B cell (primary cell): ENCODE measurements at regions not wholly inside any gene's neighbourhood (a gene's known extent, or its start where the extent isn't known, plus 50 kb on each side); places are given as distances from the start of the nearest gene placed in this dataset.

Experiments used
- ATAC-seq: fragments of 200-7000 bp; cut with Tn5 transposase; one replicate; pipeline ENCODE4 v1.10.0; 2021; ENCODE audit warnings: low read depth, mild to moderate bottlenecking, moderate number of reproducible peaks, moderate library complexity
- CTCF ChIA-PET: fragments of 350-600 bp; sonication (Branson Sonifier 250); formaldehyde crosslinking; loops from one replicate; lab custom pipeline; 2021; ENCODE audit warnings: antibody characterized with exemption, inconsistent platforms; lab: Charles Lee
- POLR2A ChIA-PET: fragments of 350-600 bp; sonication (Branson Sonifier 250); formaldehyde crosslinking; loops from one replicate; lab custom pipeline; 2021; ENCODE audit warnings: antibody characterized with exemption; lab: Charles Lee
- DNase-seq: peaks from one replicate; pipeline ENCODE4 v3.0.0; 2013
- H2AFZ ChIP-seq: 2 replicates; pipeline ENCODE4 v1.6.1; 2012; ENCODE audit warnings: mild to moderate bottlenecking, low read depth, low read length; ENCODE audit not compliant: insufficient read depth, poor library complexity, severe bottlenecking
- H3K27ac ChIP-seq, 2 donors: 1 replicate in 1 of 2; 2 replicates in 1 of 2; pipeline ENCODE4 v1.5.1; 2012 to 2013; ENCODE audit warnings: low read length in 2 of 2, mild to moderate bottlenecking in 2 of 2, moderate library complexity in 1 of 2
- H3K27me3 ChIP-seq, 4 experiments: fragments of 200-600 bp in 1 of 4; sonication (generic) in 1 of 4; replicated peaks in 1 of 4; 1 replicate in 2 of 4; 2 replicates in 2 of 4; pipeline versions ENCODE4 v1.6.1 to v1.7.0; 2013 to 2016; ENCODE audit warnings: low read length in 3 of 4, mild to moderate bottlenecking in 2 of 4, mixed read lengths in 1 of 4, moderate library complexity in 1 of 4; ENCODE audit not compliant: insufficient read depth in 4 of 4, control insufficient read depth in 3 of 4; ENCODE audit errors: control extremely low read depth in 1 of 4
- H3K36me3 ChIP-seq, 2 experiments: replicated peaks in 1 of 2; 1 replicate in 1 of 2; 2 replicates in 1 of 2; pipeline versions ENCODE4 v1.6.1 to v1.7.1; 2013; ENCODE audit warnings: low read length in 1 of 2; ENCODE audit not compliant: insufficient read depth in 2 of 2, control insufficient read depth in 1 of 2; ENCODE audit errors: control extremely low read depth in 1 of 2, extremely low read depth in 1 of 2
- H3K4me1 ChIP-seq, 2 donors: fragments of 200-600 bp in 1 of 2; sonication (generic) in 1 of 2; 1 replicate in 1 of 2; 2 replicates in 1 of 2; pipeline versions ENCODE4 v1.5.1 to v1.6.1; 2013 to 2017; ENCODE audit warnings: low read length in 2 of 2; ENCODE audit not compliant: control insufficient read depth in 2 of 2, insufficient read depth in 2 of 2
- H3K4me2 ChIP-seq: replicated peaks from 2 replicates; pipeline ENCODE3; 2012; ENCODE audit warnings: mild to moderate bottlenecking, low read depth, low read length; ENCODE audit not compliant: poor library complexity, severe bottlenecking
- H3K4me3 ChIP-seq, 5 experiments: fragments of 200-600 bp in 1 of 5; sonication (generic) in 1 of 5; 1 replicate in 3 of 5; 2 replicates in 2 of 5; pipeline versions ENCODE4 v1.5.1 to v1.7.0; 2011 to 2016; ENCODE audit warnings: low read length in 4 of 5, mild to moderate bottlenecking in 4 of 5, low read depth in 2 of 5, control low read depth in 1 of 5, moderate library complexity in 1 of 5; ENCODE audit not compliant: insufficient read depth in 1 of 5; ENCODE audit errors: control extremely low read depth in 1 of 5, extremely low read depth in 1 of 5
- H3K79me2 ChIP-seq: fragments of 200-600 bp; sonication (generic); one replicate; pipeline ENCODE4 v1.6.0; 2016; ENCODE audit warnings: low read length; ENCODE audit not compliant: control insufficient read depth, insufficient read depth
- H3K9ac ChIP-seq: fragments of 200-600 bp; sonication (generic); 2 replicates; pipeline ENCODE4 v1.6.1; 2017; ENCODE audit warnings: mild to moderate bottlenecking, low read length, moderate library complexity
- H3K9me3 ChIP-seq, 3 donors: one replicate each; pipeline versions ENCODE4 v1.6.1 to v1.7.1; 2013; ENCODE audit warnings: low read length in 2 of 3; ENCODE audit not compliant: control insufficient read depth in 2 of 3, insufficient read depth in 1 of 3; ENCODE audit errors: control extremely low read depth in 1 of 3
- H4K20me1 ChIP-seq: 2 replicates; pipeline ENCODE4 v1.6.0; 2012; ENCODE audit warnings: mild to moderate bottlenecking, low read length; ENCODE audit not compliant: insufficient read depth, control insufficient read depth, poor library complexity, severe bottlenecking
- H3K27ac Mint-ChIP-seq: one replicate; pipeline ENCODE4 v1.8.0; 2021; ENCODE audit warnings: mixed read lengths
- H3K27me3 Mint-ChIP-seq: one replicate; pipeline ENCODE4 v1.8.0; 2021; ENCODE audit warnings: mixed read lengths
- H3K4me1 Mint-ChIP-seq: one replicate; pipeline ENCODE4 v1.8.0; 2021; ENCODE audit warnings: mixed read lengths
- H3K4me3 Mint-ChIP-seq: one replicate; pipeline ENCODE4 v1.8.0; 2021; ENCODE audit warnings: mixed read lengths
- H3K9me3 Mint-ChIP-seq: one replicate; pipeline ENCODE4 v1.8.0; 2022; ENCODE audit warnings: mixed read lengths; ENCODE audit not compliant: insufficient read depth
- EZH2 ChIP-seq: IDR thresholded peaks from 2 replicates; pipeline ENCODE4 v1.6.1; 2012; ENCODE audit warnings: borderline replicate concordance, low read depth, mild to moderate bottlenecking, moderate library complexity, low read length; ENCODE audit not compliant: insufficient read depth, poor library complexity, severe bottlenecking
- WGBS: methylation state at CpG from one replicate; pipeline ENCODE4 v1.1.5; 2013; ENCODE audit warnings: missing lambda C conversion rate; ENCODE audit not compliant: insufficient coverage; 5-methylcytosine and 5-hydroxymethylcytosine counted together
- intact Hi-C: fragments of 100-400 bp; cut with micrococcal nuclease; formaldehyde crosslinking; loops from one replicate; pipeline ENCODE4 v1.10.0; 2022
- TF ChIP-seq, protein P1 (sequence below): fragments of 200-600 bp; IDR thresholded peaks from one replicate; pipeline ENCODE4 v1.8.0; 2022; ENCODE audit warnings: antibody characterized with exemption, mild to moderate bottlenecking

DNA sequence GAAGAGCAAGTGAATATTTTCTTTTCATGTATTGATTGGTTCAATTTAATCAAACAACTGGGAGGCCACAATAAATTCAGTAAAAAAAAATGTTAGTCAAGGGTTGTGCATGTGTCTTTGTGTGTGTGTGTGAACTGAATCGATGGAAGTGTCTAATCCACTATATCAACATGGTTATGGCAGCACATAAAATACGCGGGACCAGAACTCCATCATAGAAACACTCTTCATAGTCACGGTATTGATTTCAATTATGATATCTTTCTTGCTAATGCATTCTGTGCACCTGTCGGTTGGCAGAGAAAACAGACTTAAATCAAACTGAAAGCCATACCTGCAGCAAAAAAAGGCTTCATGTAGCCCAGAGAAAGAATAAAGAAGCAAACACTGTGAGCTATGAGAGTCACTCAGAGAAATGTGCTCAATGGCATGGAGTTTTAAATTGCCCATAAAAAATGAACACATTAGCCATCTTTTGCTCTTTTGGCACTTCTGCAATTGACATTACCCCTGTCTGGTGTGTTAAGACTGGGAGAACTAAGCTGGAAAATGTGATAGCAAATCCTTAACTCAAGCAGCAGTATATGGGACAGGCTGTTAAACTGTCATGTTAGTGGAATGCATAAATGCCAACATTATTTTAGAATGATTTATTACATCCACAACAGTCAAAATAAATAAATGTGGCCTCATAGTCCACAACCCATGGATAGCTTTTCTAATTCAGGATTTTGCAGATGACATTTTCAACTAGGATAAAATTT is 642.4 kb upstream of the C9orf72 start:
- Mint-ChIP-seq H3K27me3 (no peaks in the 10 kb centered on the region), H3K4me3 (no peak overlapping the region), H3K9me3 (no peaks in the 10 kb centered on the region), H3K27ac (no peak overlapping the region), H3K4me1 (no peaks in the 10 kb centered on the region)
- intact Hi-C loops, result no loop called here
- H2AFZ ChIP-seq, result no peak overlapping the region
- CTCF ChIA-PET, result no interaction called here
- DNase-seq (no peak), ATAC-seq (no peak)
- H3K79me2 ChIP-seq, result no peaks in the 10 kb centered on the region
- H3K27me3 ChIP-seq, result no peaks in the 10 kb centered on the region
- H4K20me1 ChIP-seq, result no peaks in the 10 kb centered on the region
- TF ChIP-seq, protein P1, sequence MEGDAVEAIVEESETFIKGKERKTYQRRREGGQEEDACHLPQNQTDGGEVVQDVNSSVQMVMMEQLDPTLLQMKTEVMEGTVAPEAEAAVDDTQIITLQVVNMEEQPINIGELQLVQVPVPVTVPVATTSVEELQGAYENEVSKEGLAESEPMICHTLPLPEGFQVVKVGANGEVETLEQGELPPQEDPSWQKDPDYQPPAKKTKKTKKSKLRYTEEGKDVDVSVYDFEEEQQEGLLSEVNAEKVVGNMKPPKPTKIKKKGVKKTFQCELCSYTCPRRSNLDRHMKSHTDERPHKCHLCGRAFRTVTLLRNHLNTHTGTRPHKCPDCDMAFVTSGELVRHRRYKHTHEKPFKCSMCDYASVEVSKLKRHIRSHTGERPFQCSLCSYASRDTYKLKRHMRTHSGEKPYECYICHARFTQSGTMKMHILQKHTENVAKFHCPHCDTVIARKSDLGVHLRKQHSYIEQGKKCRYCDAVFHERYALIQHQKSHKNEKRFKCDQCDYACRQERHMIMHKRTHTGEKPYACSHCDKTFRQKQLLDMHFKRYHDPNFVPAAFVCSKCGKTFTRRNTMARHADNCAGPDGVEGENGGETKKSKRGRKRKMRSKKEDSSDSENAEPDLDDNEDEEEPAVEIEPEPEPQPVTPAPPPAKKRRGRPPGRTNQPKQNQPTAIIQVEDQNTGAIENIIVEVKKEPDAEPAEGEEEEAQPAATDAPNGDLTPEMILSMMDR, result no peak
- TF ChIP-seq EZH2, result no peak
- WGBS, result 100% methylated on average over 1 of the region's 5 CpGs
- H3K4me2 ChIP-seq, result no peak overlapping the region
- no peaks in the 10 kb centered on the region for H3K9me3 ChIP-seq
- no peak overlapping the region for H3K27ac ChIP-seq
- no peak overlapping the region for H3K4me3 ChIP-seq
- no peaks in the 10 kb centered on the region for H3K36me3 ChIP-seq
- no peak overlapping the region for H3K9ac ChIP-seq
- no peaks in the 10 kb centered on the region for H3K4me1 ChIP-seq
- POLR2A ChIA-PET, result no interaction called here

DNA sequence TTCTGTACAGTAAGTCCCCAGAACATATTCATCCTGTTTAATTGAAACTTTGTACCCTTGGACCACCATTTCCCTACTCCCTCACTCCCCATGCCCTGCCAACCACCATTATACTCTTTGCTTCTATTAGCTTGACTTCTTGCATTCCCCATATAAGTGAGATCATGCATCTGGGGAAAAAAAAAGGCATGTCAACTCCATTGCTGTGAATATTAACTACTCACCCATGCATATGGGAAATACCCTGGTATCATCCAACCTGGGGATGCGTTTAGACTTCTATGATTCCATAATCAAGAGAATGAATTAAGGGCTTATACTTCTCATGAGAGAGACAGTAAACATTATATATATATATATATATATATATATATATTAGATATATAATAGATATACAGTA is 659.4 kb upstream of the C9orf72 start:
- no peak overlapping the region for H2AFZ ChIP-seq
- H4K20me1 ChIP-seq, result no peaks in the 10 kb centered on the region
- DNase-seq (no peak), ATAC-seq (no peak)
- H3K79me2 ChIP-seq, result no peaks in the 10 kb centered on the region
- no peak overlapping the region for H3K27ac ChIP-seq
- CTCF ChIA-PET, result no interaction called here
- H3K27ac Mint-ChIP-seq, result no peak overlapping the region
- intact Hi-C loops, result no loop called here
- no peak for TF ChIP-seq EZH2
- TF ChIP-seq, protein P1, result no peak
- no peaks in the 10 kb centered on the region for H3K27me3 ChIP-seq
- no peak overlapping the region for H3K9ac ChIP-seq
- no peaks in the 10 kb centered on the region for H3K36me3 ChIP-seq
- H3K4me3 Mint-ChIP-seq, result no peak overlapping the region
- H3K9me3 Mint-ChIP-seq, result peaks cover 7% of the 10 kb centered on the region
- WGBS, result no CpG with 5 or more reads among the region's 1 CpG
- no peak overlapping the region for H3K4me2 ChIP-seq
- no peak overlapping the region for H3K4me3 ChIP-seq
- H3K4me1 Mint-ChIP-seq, result no peaks in the 10 kb centered on the region
- no peaks in the 10 kb centered on the region for H3K9me3 ChIP-seq
- POLR2A ChIA-PET, result no interaction called here
- H3K27me3 Mint-ChIP-seq, result no peaks in the 10 kb centered on the region
- H3K4me1 ChIP-seq, result no peaks in the 10 kb centered on the region
